ENCODE measurements at regions not wholly inside any gene's neighbourhood (a gene's known extent, or its start where the extent isn't known, plus 50 kb on each side); places are given as distances from the start of the nearest gene placed in this dataset.
"Not testable (repeated sequence)": the region's sequence is repeated elsewhere in the genome, so short reads cannot be mapped to it uniquely, and the experiment has no call there.

DNA sequence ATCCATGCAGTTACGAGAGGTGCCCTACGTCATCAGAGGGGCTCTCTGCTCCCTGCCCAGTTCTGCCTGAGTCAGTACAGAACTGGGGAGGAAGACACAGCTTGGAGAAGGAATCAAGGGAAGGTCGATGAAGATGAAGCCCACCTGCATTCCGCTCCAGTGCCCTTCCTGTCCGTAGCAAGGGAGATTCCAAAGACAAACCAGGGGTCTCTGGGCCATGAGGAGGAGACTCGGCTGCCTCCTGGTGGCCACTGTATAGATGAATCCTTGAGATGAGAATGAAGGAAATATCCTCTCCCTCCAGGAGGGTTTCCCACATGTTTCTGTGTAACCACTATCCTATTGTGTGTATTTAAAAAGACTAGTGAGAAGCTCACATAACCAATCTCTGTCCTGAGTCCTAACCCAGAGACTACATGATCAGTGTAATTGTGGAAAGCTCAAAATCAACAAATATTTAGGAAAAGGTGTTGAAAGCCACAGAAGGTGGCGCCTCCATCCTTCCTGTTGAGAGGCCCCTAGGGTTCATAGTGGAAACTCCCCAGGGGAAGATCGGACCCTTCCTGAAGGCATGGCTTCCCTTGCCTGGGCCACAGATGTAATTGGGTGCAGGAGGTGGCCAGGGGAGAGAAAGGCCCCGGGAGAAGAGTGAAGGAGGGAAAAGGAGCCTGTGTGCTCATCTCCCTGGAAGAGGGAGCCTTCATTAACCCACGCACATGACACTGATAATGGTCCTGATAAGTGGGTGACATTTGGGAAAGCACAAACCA is 67.0 kb upstream of the LYZL2 start:
- POLR2A ChIA-PET; FAIRE-seq; H3K4me2 ChIP-seq (ENCODE audit: low read depth, low read length): not testable (repeated sequence)

GRCh38 chr10:30695481-30696236 is 66.1 kb upstream of the LYZL2 start:
- intact Hi-C loops (cut with micrococcal nuclease; ENCODE audit: unreplicated experiment); ATAC-seq; DNase-seq (ENCODE audit: low spot score): not testable (repeated sequence)

More for the DNA sequence above, 67.0 kb upstream of the LYZL2 start:
- peak; percentile 73 for ATAC-seq
- TF ChIP-seq CTCF (CRISPR knock-in tag; IDR thresholded peaks at IDR 0.05) (peak; percentile 54), CREB1 (IDR thresholded peaks at IDR 0.05) (peak; percentile 23; the same call in 1 of the 2 replicates), STAG1 (CRISPR knock-in tag; IDR thresholded peaks at IDR 0.05) (peak; percentile 25), ZNF75D (CRISPR knock-in tag; IDR thresholded peaks at IDR 0.05; ENCODE audit: borderline replicate concordance) (0 out of 2 replicates have a peak, but pooled peaks have one; percentile 61)
- H2AFZ ChIP-seq (ENCODE audit: low read length); intact Hi-C loops (cut with micrococcal nuclease; ENCODE audit: unreplicated experiment); H3K9me3 ChIP-seq (ENCODE audit: low read length); BruUV-seq (replicated peaks); H3K4me1 ChIP-seq (ENCODE audit: insufficient read depth, low read length); H4K20me1 ChIP-seq (ENCODE audit: insufficient read depth, low read length); in situ Hi-C loops (cut with HindIII; ENCODE audit: extremely low pct_ligation_motif_present, low pct_unique_long_range_greater_than_20kb); H3K27ac ChIP-seq (ENCODE audit: extremely low read length, insufficient read depth, low read length); DNase-seq (ENCODE audit: low spot score); H3K4me3 ChIP-seq (replicated peaks in 1 of 3; ENCODE audit: insufficient read depth in 1 of 3, low read depth in 2 of 3, low read length in 3 of 3); H3K9ac ChIP-seq (ENCODE audit: insufficient read depth, low read depth, low read length); H3K79me2 ChIP-seq (ENCODE audit: insufficient read depth, low read length); H3K36me3 ChIP-seq (replicated peaks in 1 of 2; ENCODE audit: control insufficient read depth in 1 of 2, insufficient read depth in 2 of 2, low read length in 2 of 2); TF ChIP-seq CREB1 (CRISPR knock-in tag; IDR thresholded peaks at IDR 0.05): not testable (repeated sequence)
- peaks cover 0 to 19% of the 10 kb centered on the region in 2 experiments; a peak in 2 of 5 replicates for H3K27me3 ChIP-seq (ENCODE audit: control insufficient read depth in 1 of 2, insufficient read depth in 2 of 2, low read length in 2 of 2)
- CTCF ChIA-PET (ENCODE audit: low intra/inter-chr PET ratio, low total read pairs): interaction anchor here (1.4 kb wide), 1 partner anchor 9 kb away, joined by 4 read pairs; no protein-coding TSS in a partner anchor
- 17% methylated on average over 9 of the region's 10 CpGs for WGBS (ENCODE audit: low lambda C conversion rate)

More at GRCh38 chr10:30695481-30696236, 66.1 kb upstream of the LYZL2 start:
- H3K79me2 ChIP-seq (ENCODE audit: insufficient read depth, low read length); H2AFZ ChIP-seq (ENCODE audit: low read length); in situ Hi-C loops (cut with HindIII; ENCODE audit: extremely low pct_ligation_motif_present, low pct_unique_long_range_greater_than_20kb); BruUV-seq (replicated peaks); H3K4me3 ChIP-seq (replicated peaks in 1 of 3; ENCODE audit: insufficient read depth in 1 of 3, low read depth in 2 of 3, low read length in 3 of 3); H3K36me3 ChIP-seq (replicated peaks in 1 of 2; ENCODE audit: control insufficient read depth in 1 of 2, insufficient read depth in 2 of 2, low read length in 2 of 2); H4K20me1 ChIP-seq (ENCODE audit: insufficient read depth, low read length); FAIRE-seq; H3K4me2 ChIP-seq (ENCODE audit: low read depth, low read length); H3K4me1 ChIP-seq (ENCODE audit: insufficient read depth, low read length); POLR2A ChIA-PET; H3K9me3 ChIP-seq (ENCODE audit: low read length); H3K27ac ChIP-seq (ENCODE audit: extremely low read length, insufficient read depth, low read length); H3K9ac ChIP-seq (ENCODE audit: insufficient read depth, low read depth, low read length): not testable (repeated sequence)
- CTCF ChIA-PET (ENCODE audit: low intra/inter-chr PET ratio, low total read pairs): interaction anchor here (1.4 kb wide), 1 partner anchor 8 kb away, joined by 4 read pairs; no protein-coding TSS in a partner anchor
- peaks cover 0 to 22% of the 10 kb centered on the region in 2 experiments; a peak in 1 of 5 replicates for H3K27me3 ChIP-seq (ENCODE audit: control insufficient read depth in 1 of 2, insufficient read depth in 2 of 2, low read length in 2 of 2)
- 50% methylated on average over 18 of the region's 18 CpGs for WGBS (ENCODE audit: low lambda C conversion rate)

All from HepG2 (cell line).